ENCODE measurements at regions not wholly inside any gene's neighbourhood (a gene's known extent, or its start where the extent isn't known, plus 50 kb on each side); places are given as distances from the start of the nearest gene placed in this dataset.

DNA sequence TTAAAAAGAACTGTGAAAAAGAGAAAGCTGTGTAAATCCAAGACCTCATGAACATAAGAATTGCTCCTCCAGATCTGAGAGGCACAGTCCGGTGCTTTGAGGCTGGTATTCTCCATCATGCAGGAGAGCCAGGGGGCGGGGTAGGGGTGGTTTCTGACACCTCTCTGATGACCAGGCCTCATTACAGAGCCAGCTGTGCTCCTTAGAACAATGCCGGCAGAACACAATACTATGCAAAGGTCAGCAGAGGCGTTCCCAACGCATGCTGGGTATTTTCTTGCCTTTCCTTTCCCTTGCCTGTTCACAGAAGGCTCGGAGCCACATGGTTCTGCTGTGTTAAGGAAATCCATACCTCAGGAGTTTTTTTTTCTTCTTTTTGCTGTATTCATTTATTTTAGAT, 91.2 kb upstream of the SOD3 start:
- ChIA-PET CTCF (no interaction called here), POLR2A (no interaction called here)

DNA sequence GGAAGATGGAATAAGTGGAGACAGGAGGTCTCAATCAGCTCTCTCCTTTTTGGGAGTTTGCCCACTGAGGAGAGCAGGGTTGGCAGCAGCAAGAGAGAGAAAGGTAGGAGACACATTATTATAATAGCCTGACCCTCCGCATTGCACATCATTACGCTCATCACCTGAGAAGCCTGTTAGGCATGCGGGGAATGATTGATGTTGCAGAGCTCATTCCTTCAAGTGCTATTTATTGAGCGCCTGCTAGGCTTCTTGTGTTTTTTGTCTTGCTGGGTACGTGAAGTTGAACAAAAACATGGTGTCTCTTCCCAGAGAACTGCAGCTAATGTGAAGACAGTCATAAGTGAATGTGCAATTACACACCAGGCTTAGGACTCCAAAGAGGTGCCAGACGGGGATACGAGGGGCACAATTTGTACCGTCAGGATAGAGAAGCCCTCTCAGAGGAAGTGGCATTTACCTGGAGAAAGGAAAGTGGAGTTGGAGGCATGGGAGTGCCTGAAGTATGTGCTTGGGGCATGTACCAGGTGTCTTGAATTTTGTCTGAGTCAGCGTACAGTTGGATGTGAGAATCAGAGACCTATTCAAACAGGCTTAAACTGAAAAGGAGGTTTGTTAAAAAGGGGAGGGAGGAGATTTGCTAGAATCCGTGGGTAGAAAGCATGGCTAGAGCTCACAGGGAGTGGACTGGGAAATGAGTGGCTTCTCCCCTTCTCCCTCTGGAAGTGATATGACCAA, 90.2 kb upstream of the SOD3 start:
- ChIA-PET POLR2A (no interaction called here), CTCF (no interaction called here)

DNA sequence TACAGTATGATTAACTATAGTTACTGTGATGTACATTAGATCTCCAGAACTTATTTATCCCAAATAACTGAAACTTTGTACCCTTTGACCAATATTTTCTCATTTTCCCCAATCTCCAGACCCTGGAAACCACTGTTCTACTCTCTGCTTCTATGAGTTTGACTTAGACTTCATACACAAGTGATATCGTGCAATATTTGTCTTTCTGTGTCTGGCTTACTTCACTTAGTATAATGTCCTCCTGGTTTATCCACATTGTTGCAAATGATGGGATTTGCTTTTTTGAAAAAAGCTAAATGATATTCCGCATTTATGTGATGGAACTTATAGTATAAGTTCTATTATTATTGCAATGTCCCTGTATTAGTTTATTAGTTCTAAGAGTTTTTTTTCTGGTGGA, 81.8 kb upstream of the SOD3 start:
- ChIA-PET POLR2A (no interaction called here), CTCF (no interaction called here)

GRCh38 chr4:24719615-24720014, 75.8 kb upstream of the SOD3 start:
- CTCF ChIA-PET = no interaction called here
- POLR2A ChIA-PET = no interaction called here

DNA sequence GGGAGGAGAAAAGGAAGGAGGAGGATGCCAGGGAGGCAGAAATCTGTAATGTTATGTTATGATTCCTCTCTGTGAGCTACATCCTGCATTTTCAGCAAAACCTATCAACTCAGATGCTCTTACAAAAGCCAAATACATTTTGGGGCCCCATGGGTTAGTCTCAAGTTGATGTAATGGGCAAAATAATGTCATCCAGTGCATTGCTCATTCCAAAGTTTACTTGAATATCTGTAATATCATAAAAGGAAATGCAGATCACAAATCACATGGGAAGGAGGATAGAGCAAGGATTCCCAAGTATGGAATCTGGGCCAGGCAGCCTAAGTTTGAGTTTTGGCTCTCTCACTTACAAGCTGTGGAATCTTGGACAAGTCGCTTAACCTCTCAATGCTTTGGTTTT, 74.9 kb upstream of the SOD3 start:
- ChIA-PET CTCF (no interaction called here), POLR2A (no interaction called here)

GRCh38 chr4:24720979-24721378, 74.4 kb upstream of the SOD3 start:
- ChIA-PET CTCF (no interaction called here), POLR2A (no interaction called here)

DNA sequence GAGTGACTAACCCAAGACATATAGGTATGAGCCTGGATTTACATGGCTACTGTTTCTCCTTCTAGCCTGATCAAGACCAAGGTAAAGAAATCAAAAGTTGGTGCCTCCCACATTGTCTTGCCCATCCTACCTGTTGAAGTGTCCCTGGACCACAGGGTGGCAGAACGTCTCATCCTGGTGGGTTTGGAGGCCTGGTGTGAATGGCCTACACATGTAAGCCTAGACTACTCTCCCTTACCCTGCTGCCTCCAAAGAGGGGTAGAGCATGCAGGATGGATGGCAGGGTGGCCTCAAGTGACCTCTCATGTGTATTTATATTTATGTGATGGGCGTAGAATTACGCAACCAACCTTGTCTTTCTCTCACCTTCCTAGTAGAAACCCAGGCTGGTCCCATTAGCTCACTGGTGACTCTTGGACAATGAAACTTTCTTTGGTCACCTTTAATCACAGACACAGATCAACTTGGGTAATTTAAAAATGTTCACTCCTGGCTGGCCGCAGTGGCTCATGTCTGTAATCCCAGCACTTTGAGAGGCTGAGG, 73.3 kb upstream of the SOD3 start:
- POLR2A ChIA-PET = no interaction called here
- CTCF ChIA-PET = no interaction called here

GRCh38 chr4:24727390-24728224, 67.8 kb upstream of the SOD3 start:
- CTCF ChIA-PET = no interaction called here
- POLR2A ChIA-PET = no interaction called here

GRCh38 chr4:24729119-24729730, 66.1 kb upstream of the SOD3 start:
- ChIA-PET CTCF (no interaction called here), POLR2A (no interaction called here)

- CTCF ChIA-PET = no interaction called here
- POLR2A ChIA-PET = no interaction called here
Measured at GRCh38 chr4:24730256-24731001, 64.9 kb upstream of the SOD3 start.

- ChIA-PET POLR2A (no interaction called here), CTCF (no interaction called here)
Measured at GRCh38 chr4:24731448-24731847, 63.9 kb upstream of the SOD3 start.

- ChIA-PET CTCF (no interaction called here), POLR2A (no interaction called here)
Measured at GRCh38 chr4:24734511-24734910, 60.9 kb upstream of the SOD3 start.

DNA sequence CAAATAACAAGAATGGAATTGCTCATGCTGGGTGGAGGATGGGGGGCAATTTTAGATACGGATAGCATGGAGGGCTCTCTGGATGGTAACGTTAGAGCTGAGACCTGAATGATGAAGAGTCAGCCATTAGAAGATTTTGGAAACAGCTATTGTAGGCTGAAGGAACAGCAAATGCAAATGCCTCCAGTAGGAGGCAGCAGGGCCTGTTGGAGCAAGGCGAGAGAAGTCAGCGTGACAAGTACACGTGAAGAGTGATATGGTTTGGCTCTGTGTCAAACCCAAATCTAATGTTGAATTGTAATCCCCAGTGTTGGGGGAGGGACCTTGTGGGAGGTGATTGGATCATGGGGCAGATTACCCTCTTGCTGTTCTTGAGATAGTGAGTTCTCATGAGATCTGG, 59.3 kb upstream of the SOD3 start:
- POLR2A ChIA-PET = no interaction called here
- CTCF ChIA-PET = no interaction called here

- ChIA-PET POLR2A (no interaction called here), CTCF (no interaction called here)
Measured at GRCh38 chr4:24741910-24742309, 53.5 kb upstream of the SOD3 start.

DNA sequence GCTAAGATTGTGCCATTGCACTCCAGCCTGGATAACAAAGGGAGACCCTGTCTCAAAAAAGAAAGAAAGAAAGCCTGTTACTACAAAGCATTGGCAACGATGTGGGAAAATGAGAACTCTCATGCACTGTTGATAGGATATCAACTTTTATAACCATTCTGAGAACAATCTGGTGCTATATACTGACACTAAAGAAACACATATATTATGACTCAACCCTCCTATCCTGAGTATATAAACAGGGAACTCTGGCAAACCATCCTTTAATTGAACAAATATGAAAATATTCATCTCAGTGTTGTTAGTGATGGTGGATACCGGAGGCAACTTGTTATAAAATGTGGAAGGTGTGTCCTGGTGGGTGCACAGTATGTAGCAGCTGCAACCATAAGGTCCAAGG, 53.0 kb upstream of the SOD3 start:
- CTCF ChIA-PET = no interaction called here

DNA sequence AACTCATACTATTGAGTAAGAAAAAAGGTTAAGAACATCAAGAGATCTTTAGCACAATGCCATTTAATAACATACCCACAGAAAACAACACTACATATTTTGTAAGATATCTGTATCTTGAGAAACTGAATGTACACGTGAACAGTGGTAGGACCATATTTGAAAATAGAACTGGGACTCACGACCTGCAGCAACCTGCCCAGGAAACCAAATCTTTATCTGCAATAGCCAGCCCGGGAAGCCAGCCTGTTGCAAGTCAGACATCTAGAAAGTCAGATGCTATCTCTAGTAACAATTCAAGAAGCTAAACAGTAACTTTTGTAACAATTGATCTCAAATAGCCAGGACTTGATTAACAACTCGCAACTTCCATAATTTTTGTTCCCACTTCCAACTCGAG, 52.6 kb upstream of the SOD3 start:
- ChIA-PET POLR2A (no interaction called here), CTCF (no interaction called here)

More for the DNA sequence above, 53.0 kb upstream of the SOD3 start:
- POLR2A ChIA-PET = no interaction called here

GRCh38 chr4:24743206-24743605, 52.2 kb upstream of the SOD3 start:
- ChIA-PET CTCF (no interaction called here), POLR2A (no interaction called here)

DNA sequence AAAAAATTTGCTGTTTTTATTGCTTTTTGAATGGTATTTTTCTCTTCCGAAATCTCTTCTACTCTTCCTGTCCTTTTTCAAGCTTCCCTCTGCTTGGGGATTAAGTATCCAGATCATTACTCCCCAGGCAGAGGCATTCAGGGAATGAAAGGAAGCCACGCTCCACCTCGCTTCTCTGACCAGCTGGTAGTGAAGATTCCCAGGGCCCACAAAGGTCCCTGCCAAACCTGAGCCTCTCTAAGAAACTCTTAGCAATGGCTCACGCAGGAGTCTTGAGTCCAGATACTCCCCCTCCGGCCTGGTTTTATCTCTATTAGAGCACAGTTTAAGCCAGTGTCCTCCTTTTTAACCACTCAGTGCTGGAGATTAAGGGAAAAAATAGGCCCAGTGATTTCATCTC, 51.4 kb upstream of the SOD3 start:
- POLR2A ChIA-PET = no interaction called here
- CTCF ChIA-PET = interaction anchor here (0.6 kb wide), 2 partner anchors 50 to 74 kb away, joined by 3 read pairs; no protein-coding TSS in a partner anchor

GRCh38 chr4:24745172-24745895, 50.0 kb upstream of the SOD3 start:
- POLR2A ChIA-PET = no interaction called here
- CTCF ChIA-PET = no interaction called here
